Heart left ventricle (tissue), 13 donors: ENCODE measurements at regions not wholly inside any gene's neighbourhood (a gene's known extent, or its start where the extent isn't known, plus 50 kb on each side); places are given as distances from the start of the nearest gene placed in this dataset.

Source experiments
- CTCF ChIP-seq, 12 donors: fragments of 200-600 bp; sonication (generic) in 4 of 12; IDR thresholded peaks; one replicate each; pipeline versions ENCODE4 v1.5.0 to v1.8.0; 2018 to 2022; ENCODE audit warnings: antibody characterized with exemption in 12 of 12, mild to moderate bottlenecking in 5 of 12
- POLR2A ChIP-seq, 2 donors: fragments of 450-650 bp; IDR thresholded peaks; one replicate each; pipeline ENCODE4 v1.6.1; 2017; ENCODE audit warnings: antibody characterized with exemption in 2 of 2, mild to moderate bottlenecking in 2 of 2, moderate library complexity in 2 of 2
- donor health status: ischemic (EF 13 %, LVEDD 7.1; RV severe dilation, severe dysfunction).
- donor health status: DM: no; HTN: yes; CAD: no.
- donor health status: DM: no; HTN: no; CAD: no.
- donor health status: ischemic (EF 25% LVEDD 6.9; RV normal size, moderate dysfunction).
- donor health status: ischemic (EF 25% LVEDD 5.7; RV mildly dilated, moderate dysfunction).
- donor health status: ischemic (EF 35%, LVEDD 5.7; RV mildly dilated, moderate dysfunction).
- donor health status: nonischemic (EF 11% LVEDD 7.7; RV severe dilation, severe dysfunction).
- donor health status: DM: yes; HTN: yes; CAD: no.
- donor health status: PGD.
- donor health status: ischemic (EF 29% LVEDD 5.4; RV normal size, mild dysfunction).
- donor health status: nonischemic (EF 23%, LVEDD 6.1; RV moderate dilation, normal function).

- TF ChIP-seq CTCF (IDR thresholded peaks at IDR 0.05): no peak
- TF ChIP-seq POLR2A (IDR thresholded peaks at IDR 0.05): no peak
Observed at GRCh38 chr16:66222756-66223155, 143.7 kb upstream of the CDH5 start.
